ENCODE measurements at regions not wholly inside any gene's neighbourhood (a gene's known extent, or its start where the extent isn't known, plus 50 kb on each side); places are given as distances from the start of the nearest gene placed in this dataset.

DNA sequence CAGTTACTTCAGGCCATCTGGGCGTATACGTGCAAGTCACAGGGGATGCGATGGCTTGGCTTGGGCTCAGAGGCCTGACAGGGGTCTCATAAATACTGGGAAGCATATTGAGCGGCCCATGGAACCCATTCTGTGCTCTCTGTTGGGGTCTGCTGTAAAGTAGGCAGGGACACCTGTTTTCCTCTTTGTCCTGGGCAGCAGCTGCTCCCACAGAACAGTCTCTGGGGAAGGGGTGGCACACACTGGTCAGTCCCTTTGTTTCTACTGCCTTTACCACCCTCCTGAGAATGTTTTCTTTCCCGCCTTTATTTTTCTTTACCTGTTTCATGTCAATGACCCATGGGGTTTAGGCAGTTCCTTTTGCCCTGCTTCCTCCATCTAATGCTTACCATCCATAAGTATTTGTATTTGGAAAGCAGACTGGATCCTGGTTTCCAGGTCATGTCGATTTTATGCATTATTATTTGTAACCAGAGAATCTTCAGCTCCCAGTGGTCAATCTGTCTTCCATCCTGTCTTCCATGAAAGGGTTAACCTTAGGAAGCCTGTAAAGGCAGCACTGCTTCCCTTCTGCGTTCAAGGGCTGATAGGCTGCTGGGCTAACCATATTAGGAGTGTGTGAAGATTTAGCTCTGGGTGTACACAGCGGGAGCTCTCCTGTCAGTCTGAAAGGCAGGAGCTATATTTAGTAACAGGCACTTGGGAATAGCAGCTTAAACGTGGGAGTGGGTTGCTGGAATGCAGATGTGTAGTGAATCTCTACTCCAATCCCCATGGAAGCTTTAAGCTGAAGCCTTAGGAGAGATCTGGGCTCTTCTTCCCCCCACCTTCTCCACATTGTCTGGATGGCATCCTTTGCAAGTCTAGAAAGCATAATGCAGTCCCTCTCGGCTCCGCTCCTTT, 124.0 kb downstream of the DYRK2 start:
- ChIA-PET POLR2A (interaction anchor here (0.5 kb wide), 1 partner anchor 15 kb away, joined by 3 read pairs; no protein-coding TSS in a partner anchor), CTCF (interaction anchor here (0.7 kb wide), 1 partner anchor 1013 kb away, joined by 3 read pairs; no protein-coding TSS in a partner anchor)
- Histone ChIP-seq H2AFZ (ENCODE audit: low read depth) (peak overlapping the region; percentile 74), H3K27ac (ENCODE audit: low read depth in 2 of 2, low read length in 1 of 2) (peak overlapping the region; percentile 55 to 56), H3K9me3 (no peaks in the 10 kb centered on the region), H3K79me2 (ENCODE audit: insufficient read depth) (no peaks in the 10 kb centered on the region), H3K27me3 (ENCODE audit: insufficient read depth) (no peaks in the 10 kb centered on the region), H4K20me1 (ENCODE audit: insufficient read depth) (no peaks in the 10 kb centered on the region), H3K9ac (no peak overlapping the region; the same call in 1 of the 2 replicates), H3K9me2 (no peaks in the 10 kb centered on the region), H3F3A (replicated peaks; ENCODE audit: insufficient read depth) (peaks cover 12% of the 10 kb centered on the region), H3K4me1 (ENCODE audit: control insufficient read depth in 1 of 2, insufficient read depth in 2 of 2, low read depth in 1 of 2, low read length in 1 of 2) (peaks cover 12 to 22% of the 10 kb centered on the region in 2 experiments), H3K4me2 (peak overlapping the region; percentile 35; the same call in 1 of the 2 replicates), H3K36me3 (replicated peaks in 1 of 2; ENCODE audit: control insufficient read depth in 1 of 2, insufficient read depth in 2 of 2, low read length in 1 of 2) (no peaks in the 10 kb centered on the region), H3K4me3 (ENCODE audit: low read depth in 2 of 2, low read length in 1 of 2) (no peak overlapping the region; a peak in 1 of 4 replicates)
- 36% methylated on average over 9 of the region's 11 CpGs for WGBS (ENCODE audit: low lambda C conversion rate)
- peak; percentile 65 for DNase-seq
- TF ChIP-seq JUND (IDR thresholded peaks at IDR 0.05) (no peak), TAF1 (IDR thresholded peaks at IDR 0.05; ENCODE audit: borderline replicate concordance, low read depth, low read length) (no peak), RCOR1 (IDR thresholded peaks at IDR 0.05; ENCODE audit: low read length) (peak; percentile 28; the same call in 1 of the 2 replicates), GABPA (IDR thresholded peaks at IDR 0.05; ENCODE audit: low read depth) (no peak), RXRA (IDR thresholded peaks at IDR 0.05; ENCODE audit: borderline replicate concordance, low read depth) (no peak), NRF1 (IDR thresholded peaks at IDR 0.05; ENCODE audit: low read depth, low read length) (no peak), FOSL2 (IDR thresholded peaks at IDR 0.05; ENCODE audit: borderline replicate concordance, low read depth) (no peak), GATA2 (CRISPR knock-in tag; IDR thresholded peaks at IDR 0.05) (no peak), MEF2A (IDR thresholded peaks at IDR 0.05; ENCODE audit: borderline replicate concordance, low read depth) (no peak), SMC3 (IDR thresholded peaks at IDR 0.05; ENCODE audit: low read depth, low read length) (no peak), ELF1 (IDR thresholded peaks at IDR 0.05) (no peak), SIN3A (IDR thresholded peaks at IDR 0.05; ENCODE audit: borderline replicate concordance, low read depth, low read length) (no peak), FOXM1 (IDR thresholded peaks at IDR 0.05; ENCODE audit: low read depth) (no peak), YY1 (IDR thresholded peaks at IDR 0.05; ENCODE audit: low read depth) (no peak), FOXJ3 (CRISPR knock-in tag; IDR thresholded peaks at IDR 0.05) (0 out of 2 replicates have a peak, but pooled peaks have one; percentile 16), NFIC (IDR thresholded peaks at IDR 0.05; ENCODE audit: borderline replicate concordance) (no peak), RFX5 (IDR thresholded peaks at IDR 0.05; ENCODE audit: low read length) (no peak), EP300 (IDR thresholded peaks at IDR 0.05; ENCODE audit: borderline replicate concordance in 1 of 2, low read depth in 1 of 2, low read length in 1 of 2) (0 out of 4 replicates have a peak, but pooled peaks of 1 of the 2 experiments have one; percentile 18), POLR2AphosphoS5 (IDR thresholded peaks at IDR 0.05; ENCODE audit: low read depth, low read length) (no peak), TEAD4 (IDR thresholded peaks at IDR 0.05; ENCODE audit: borderline replicate concordance, insufficient read depth) (no peak)
- TF ChIP-seq, protein P1, sequence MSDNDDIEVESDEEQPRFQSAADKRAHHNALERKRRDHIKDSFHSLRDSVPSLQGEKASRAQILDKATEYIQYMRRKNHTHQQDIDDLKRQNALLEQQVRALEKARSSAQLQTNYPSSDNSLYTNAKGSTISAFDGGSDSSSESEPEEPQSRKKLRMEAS (IDR thresholded peaks at IDR 0.05; ENCODE audit: low read depth) = no peak
- TF ChIP-seq, protein P2, sequence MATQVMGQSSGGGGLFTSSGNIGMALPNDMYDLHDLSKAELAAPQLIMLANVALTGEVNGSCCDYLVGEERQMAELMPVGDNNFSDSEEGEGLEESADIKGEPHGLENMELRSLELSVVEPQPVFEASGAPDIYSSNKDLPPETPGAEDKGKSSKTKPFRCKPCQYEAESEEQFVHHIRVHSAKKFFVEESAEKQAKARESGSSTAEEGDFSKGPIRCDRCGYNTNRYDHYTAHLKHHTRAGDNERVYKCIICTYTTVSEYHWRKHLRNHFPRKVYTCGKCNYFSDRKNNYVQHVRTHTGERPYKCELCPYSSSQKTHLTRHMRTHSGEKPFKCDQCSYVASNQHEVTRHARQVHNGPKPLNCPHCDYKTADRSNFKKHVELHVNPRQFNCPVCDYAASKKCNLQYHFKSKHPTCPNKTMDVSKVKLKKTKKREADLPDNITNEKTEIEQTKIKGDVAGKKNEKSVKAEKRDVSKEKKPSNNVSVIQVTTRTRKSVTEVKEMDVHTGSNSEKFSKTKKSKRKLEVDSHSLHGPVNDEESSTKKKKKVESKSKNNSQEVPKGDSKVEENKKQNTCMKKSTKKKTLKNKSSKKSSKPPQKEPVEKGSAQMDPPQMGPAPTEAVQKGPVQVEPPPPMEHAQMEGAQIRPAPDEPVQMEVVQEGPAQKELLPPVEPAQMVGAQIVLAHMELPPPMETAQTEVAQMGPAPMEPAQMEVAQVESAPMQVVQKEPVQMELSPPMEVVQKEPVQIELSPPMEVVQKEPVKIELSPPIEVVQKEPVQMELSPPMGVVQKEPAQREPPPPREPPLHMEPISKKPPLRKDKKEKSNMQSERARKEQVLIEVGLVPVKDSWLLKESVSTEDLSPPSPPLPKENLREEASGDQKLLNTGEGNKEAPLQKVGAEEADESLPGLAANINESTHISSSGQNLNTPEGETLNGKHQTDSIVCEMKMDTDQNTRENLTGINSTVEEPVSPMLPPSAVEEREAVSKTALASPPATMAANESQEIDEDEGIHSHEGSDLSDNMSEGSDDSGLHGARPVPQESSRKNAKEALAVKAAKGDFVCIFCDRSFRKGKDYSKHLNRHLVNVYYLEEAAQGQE (IDR thresholded peaks at IDR 0.05; ENCODE audit: low read depth, low read length) = no peak
- TF ChIP-seq, protein P3, sequence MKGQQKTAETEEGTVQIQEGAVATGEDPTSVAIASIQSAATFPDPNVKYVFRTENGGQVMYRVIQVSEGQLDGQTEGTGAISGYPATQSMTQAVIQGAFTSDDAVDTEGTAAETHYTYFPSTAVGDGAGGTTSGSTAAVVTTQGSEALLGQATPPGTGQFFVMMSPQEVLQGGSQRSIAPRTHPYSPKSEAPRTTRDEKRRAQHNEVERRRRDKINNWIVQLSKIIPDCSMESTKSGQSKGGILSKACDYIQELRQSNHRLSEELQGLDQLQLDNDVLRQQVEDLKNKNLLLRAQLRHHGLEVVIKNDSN (IDR thresholded peaks at IDR 0.05; ENCODE audit: borderline replicate concordance, low read depth) = no peak

All from SK-N-SH (cell line).